GM12892 (cell line): ENCODE measurements at regions not wholly inside any gene's neighbourhood (a gene's known extent, or its start where the extent isn't known, plus 50 kb on each side); places are given as distances from the start of the nearest gene placed in this dataset.

ENCODE experiments used
- POLR2A ChIP-seq: IDR thresholded peaks from 2 replicates; pipeline ENCODE4 v1.6.1; 2011; ENCODE audit warnings: low read depth, low read length, control low read depth
- TAF1 ChIP-seq: IDR thresholded peaks from 2 replicates; pipeline ENCODE4 v1.6.1; 2011; ENCODE audit warnings: low read depth, mild to moderate bottlenecking, control low read depth, low read length, borderline replicate concordance

- TF ChIP-seq TAF1 (no peak), POLR2A (no peak)
Observed at GRCh38 chr10:131513901-131514300, 202.4 kb upstream of the TCERG1L start.
